ENCODE measurements at regions not wholly inside any gene's neighbourhood (a gene's known extent, or its start where the extent isn't known, plus 50 kb on each side); places are given as distances from the start of the nearest gene placed in this dataset.
"Not testable (repeated sequence)": the region's sequence is repeated elsewhere in the genome, so short reads cannot be mapped to it uniquely, and the experiment has no call there.

- no peak for FAIRE-seq
- no peak for DNase-seq (ENCODE audit: insufficient read length, low spot score)
Measured at GRCh38 chr1:70553567-70553956, 142.5 kb downstream of the CTH start.

DNA sequence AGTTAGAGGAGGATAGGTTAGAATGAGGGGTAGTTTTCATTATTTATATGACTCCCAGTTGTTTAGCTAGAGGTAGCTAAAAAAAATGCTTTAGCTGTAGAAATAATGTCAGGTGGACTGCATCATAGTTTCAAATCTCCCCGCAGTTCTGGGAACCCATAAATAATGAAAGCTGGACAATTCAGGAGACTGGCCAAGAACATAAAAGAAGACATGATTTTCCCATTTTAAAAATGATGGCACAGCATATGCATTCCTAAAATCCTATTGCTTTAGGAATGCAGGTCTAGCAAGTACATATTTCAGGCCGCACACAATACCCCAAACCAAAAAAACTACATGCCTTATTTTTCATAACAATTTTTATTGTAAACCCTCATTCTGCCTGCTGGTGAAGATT, 143.3 kb downstream of the CTH start:
- DNase-seq (ENCODE audit: insufficient read length, low spot score) (no peak), FAIRE-seq (no peak)

GRCh38 chr1:70556541-70556940, 145.5 kb downstream of the CTH start:
- DNase-seq (ENCODE audit: insufficient read length, low spot score) (no peak), FAIRE-seq (peak; percentile 56)

GRCh38 chr1:70567167-70567566, 156.1 kb downstream of the CTH start:
- DNase-seq (ENCODE audit: insufficient read length, low spot score): no peak
- FAIRE-seq: no peak

- FAIRE-seq (no peak), DNase-seq (ENCODE audit: insufficient read length, low spot score) (no peak)
Measured at GRCh38 chr1:70571191-70571590, 160.1 kb downstream of the CTH start.

GRCh38 chr1:70573317-70573843, 162.3 kb downstream of the CTH start:
- no peak for FAIRE-seq
- no peak for DNase-seq (ENCODE audit: insufficient read length, low spot score)

DNA sequence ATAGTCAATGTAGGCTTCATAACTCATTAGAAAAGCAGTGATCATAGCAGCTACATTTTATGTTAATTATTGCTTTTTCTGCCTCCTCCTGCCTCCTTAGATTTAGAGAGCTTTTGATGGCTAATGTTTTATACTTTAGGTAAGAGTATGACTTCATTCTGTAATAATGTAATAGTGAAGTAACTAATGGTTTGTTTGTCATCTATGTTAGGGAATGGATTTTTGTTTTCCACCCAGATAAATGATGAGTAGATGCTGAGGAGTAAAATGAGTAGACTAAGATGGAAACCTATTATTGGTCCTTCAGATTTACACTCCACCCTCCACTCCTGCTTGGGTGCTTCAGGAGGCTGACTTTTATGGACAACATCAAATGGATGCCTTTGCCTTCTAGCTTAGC, 170.6 kb downstream of the CTH start:
- no peak for FAIRE-seq
- DNase-seq (ENCODE audit: insufficient read length, low spot score): no peak

DNA sequence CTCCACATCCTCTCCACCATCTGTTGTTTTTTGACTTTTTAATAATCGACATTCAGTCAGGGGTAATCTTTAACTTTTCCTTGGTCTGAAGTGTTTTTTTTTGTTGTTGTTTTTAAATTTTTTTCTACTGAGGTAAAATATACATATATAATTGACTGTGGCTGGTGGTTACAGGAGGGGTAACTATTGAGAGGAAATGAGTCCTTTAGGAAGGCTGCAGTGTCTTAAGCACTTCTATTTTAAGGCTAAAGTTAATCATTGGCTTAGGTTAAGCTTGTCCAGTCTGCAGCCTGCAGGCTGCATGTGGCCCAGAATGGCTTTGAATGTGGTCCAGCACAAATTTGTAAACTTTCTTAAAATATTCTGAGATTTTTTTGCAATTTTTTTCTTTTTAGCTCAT, 172.5 kb downstream of the CTH start:
- DNase-seq (ENCODE audit: insufficient read length, low spot score) (peak; percentile 5), FAIRE-seq (no peak)

DNA sequence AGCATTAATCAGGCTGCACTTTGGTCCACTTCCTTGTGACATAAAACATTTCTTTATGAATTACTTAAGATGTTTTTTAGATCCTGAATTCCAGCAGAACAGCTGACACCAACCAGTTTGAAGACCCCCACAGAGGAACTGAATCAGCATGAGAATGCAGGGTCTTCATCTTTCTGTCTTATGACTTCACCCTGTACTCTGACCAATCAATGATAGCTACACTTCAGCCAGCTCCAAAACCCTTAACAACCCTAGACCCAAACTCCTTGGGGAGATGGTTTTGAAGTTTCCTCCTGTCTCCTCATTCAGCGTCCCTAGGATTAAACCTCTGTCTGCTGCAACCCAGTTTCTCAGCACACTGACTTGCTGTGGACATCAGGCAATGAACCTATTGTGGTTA, 175.0 kb downstream of the CTH start:
- FAIRE-seq (no peak), DNase-seq (ENCODE audit: insufficient read length, low spot score) (no peak)

DNA sequence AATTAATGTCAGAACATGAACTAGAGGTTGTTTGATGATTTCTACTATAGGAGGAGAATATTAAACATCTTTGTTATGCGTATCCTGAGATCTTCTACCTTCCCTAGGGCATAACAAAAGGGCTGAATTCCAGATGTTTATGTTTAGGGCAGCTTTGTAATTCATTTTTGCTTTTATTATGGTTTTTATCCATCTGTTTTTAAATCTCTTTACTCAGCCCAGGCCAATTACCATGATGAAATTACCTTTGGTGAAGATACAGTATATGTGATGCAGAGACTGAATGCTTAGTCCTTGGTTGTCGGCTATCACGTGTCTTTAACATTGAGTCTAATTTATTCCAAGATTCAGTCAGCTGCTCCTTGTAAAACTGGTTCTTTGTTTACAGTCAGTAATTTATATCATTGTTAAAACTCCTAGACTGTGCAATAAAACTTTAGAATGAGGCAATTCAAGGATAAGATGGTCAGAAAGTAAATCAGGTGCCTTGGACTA, 176.9 kb downstream of the CTH start:
- DNase-seq (ENCODE audit: insufficient read length, low spot score) (no peak), FAIRE-seq (no peak)

DNA sequence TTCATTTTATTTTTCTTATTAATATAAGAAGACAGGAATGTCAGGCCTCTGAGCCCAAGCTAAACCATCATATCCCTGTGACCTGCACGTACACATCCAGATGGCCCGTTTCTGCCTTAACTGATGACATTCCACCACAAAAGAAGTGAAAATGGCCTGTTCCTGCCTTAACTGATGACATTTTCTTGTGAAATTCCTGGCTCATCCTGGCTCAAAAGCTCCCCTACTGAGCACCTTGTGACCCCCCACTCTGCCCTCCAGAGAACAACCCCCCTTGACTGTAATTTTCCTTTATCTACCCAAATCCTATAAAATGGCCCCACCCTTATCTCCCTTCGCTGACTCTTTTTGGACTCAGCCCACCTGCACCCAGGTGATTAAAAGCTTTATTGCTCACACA, 182.5 kb downstream of the CTH start:
- not testable (repeated sequence) for DNase-seq (ENCODE audit: insufficient read length, low spot score); FAIRE-seq

DNA sequence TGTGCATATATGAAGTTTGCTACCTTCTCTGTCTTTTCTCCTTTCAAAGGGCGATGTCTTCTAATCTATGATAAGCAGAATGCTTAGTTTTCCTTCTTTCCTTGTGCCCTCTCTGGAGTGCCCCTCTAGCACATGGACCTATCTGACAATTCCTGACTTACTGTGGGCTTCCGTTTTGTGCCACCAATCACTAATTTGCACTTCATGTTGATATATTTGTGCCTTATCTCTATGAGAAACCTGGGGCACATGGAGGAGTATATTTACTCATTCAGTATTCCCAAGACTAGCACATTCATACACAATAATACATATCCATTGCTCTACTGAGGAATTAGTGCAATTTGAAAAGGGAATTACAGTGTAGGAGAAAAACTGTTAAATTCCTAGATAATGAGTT, 197.7 kb downstream of the CTH start:
- FAIRE-seq (no peak), DNase-seq (ENCODE audit: insufficient read length, low spot score) (no peak)

DNA sequence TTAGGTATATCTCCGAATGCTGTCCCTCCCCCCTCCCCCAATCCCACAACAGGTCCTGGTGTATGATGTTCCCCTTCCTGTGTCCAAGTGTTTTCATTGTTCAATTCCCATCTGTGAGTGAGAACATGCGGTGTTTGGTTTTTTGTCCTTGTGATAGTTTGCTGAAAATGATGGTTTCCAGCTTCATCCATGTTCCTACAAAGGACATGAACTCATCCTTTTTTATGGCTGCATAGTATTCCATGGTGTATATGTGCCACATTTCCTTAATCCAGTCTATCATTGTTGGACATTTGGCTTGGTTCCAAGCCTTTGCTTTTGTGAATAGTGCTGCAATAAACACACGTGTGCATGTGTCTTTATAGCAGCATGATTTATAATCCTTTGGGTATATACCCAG, 199.1 kb downstream of the CTH start:
- FAIRE-seq; DNase-seq (ENCODE audit: insufficient read length, low spot score): not testable (repeated sequence)

DNA sequence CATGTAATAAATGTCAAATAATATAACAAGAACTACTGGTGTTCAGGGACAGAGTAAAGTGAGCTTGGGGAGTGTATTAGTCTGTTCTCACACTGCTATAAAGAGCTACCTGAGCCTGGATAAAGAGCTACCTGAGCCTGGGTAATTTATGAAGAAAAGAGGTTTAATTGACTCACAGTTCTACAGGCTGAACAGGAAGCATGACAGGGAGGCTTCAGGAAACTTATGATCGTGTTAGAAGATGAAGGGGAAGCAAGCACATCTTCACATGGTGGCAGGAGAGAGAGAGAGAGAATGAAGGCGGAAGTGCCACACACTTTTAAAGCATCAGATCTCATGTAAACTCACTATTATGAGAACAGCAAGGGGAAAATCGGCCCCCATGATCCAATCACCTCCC, 205.9 kb downstream of the CTH start:
- FAIRE-seq: no peak

GRCh38 chr1:70617728-70618127, 206.7 kb downstream of the CTH start:
- FAIRE-seq (no peak), DNase-seq (ENCODE audit: insufficient read length, low spot score) (no peak)

More for the DNA sequence above, 205.9 kb downstream of the CTH start:
- no peak for DNase-seq (ENCODE audit: insufficient read length, low spot score)

DNA sequence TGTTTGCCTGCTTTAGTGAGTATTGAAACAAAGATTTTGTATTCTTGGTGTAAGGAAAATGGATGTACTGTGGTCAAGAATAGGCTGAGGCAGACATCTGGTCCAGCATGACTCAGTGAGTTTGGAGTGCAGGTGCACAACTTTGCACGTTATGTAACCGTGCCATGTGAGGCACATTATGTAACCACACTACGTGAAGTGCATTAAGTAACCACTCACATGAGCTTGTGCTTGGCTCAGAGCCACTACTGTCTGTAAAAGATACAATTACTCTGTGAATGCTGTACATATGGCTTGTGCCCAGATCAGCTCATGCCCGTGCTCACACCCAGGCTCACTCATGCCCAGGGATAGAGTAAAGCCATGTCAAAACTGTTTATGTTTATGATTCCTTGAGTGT, 216.8 kb downstream of the CTH start:
- FAIRE-seq (no peak), DNase-seq (ENCODE audit: insufficient read length, low spot score) (no peak)

GRCh38 chr1:70628973-70629372, 217.9 kb downstream of the CTH start:
- DNase-seq (ENCODE audit: insufficient read length, low spot score) (no peak), FAIRE-seq (no peak)

DNA sequence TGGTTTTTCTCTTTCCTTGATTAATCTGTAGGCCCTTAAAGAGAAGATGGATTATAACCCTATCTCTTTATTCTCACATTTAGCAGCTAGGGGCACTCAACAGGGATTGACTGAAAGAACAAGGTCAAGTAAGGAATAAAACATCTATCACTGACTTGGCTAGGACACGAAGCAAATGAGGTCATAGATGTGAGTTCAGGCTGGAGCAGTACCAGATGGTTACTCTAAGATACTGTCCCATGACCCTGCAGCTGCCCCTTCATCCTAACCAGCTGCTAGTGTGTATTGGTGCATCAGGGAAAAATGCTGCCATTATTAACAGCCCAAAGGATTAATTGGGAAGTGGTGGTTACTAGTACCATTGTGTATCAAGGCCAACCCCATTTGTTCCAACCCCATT, 221.9 kb downstream of the CTH start:
- no peak for FAIRE-seq

DNA sequence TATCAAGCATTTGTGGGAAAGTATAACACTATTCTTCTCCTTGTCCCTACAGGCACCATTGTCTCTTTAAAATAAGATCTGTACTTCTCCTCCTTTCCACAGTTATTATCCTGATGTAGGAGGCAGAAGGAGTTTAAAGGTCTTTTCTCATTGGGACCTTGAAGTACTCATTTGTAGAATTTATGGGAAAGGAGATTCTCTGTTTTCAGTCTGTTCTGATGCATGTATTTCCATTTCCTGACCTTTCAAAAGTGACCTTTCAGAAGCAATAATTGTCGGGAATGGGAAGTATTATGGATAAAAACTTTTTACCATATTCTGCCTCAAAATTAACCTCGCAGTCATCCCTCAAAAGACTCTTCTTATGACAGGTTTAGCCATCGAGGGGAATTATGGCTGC, 224.8 kb downstream of the CTH start:
- no peak for DNase-seq (ENCODE audit: insufficient read length, low spot score)
- no peak for FAIRE-seq

More for the DNA sequence above, 221.9 kb downstream of the CTH start:
- DNase-seq (ENCODE audit: insufficient read length, low spot score): no peak

DNA sequence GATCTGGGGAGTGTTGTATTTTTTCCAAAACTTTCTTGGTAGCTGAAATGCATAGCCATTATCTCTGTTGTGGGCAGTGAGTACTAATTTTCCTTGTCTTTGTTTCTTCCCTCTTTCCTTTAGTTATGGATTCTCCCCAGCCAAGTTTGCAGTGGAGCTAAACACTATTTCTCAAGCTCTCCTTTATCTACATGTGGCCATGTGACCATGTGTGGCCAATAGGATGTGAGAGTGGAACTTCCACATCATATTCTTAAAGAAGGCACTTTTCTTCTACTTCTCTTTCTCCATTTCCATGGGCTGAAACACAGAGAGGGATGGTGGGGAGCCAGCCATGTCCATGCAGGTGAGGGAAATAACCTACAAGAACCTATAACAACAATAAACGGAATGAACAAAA, 230.8 kb downstream of the CTH start:
- FAIRE-seq: no peak
- no peak for DNase-seq (ENCODE audit: insufficient read length, low spot score)

- DNase-seq (ENCODE audit: insufficient read length, low spot score) (no peak), FAIRE-seq (no peak)
Measured at GRCh38 chr1:70656361-70656760, 245.3 kb downstream of the CTH start.

DNA sequence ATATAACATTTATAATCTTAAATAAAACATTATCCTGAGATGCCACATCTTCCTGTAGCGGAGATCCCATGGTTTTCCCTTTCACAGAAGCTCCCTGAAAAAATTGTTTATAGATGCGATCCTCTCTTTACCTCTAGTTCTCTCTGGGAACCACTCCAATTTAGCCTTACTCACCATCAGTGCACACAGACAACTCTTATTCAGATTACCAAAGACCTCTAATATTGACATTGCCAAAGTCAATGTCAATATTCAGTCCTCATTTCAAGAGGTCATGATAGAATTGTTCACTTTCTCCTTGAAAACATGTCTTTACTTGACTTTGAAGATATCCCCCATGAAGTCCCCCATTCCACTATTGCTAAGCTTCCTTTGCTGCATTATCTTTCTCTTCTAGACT, 248.8 kb downstream of the CTH start:
- DNase-seq (ENCODE audit: insufficient read length, low spot score): no peak
- no peak for FAIRE-seq

DNA sequence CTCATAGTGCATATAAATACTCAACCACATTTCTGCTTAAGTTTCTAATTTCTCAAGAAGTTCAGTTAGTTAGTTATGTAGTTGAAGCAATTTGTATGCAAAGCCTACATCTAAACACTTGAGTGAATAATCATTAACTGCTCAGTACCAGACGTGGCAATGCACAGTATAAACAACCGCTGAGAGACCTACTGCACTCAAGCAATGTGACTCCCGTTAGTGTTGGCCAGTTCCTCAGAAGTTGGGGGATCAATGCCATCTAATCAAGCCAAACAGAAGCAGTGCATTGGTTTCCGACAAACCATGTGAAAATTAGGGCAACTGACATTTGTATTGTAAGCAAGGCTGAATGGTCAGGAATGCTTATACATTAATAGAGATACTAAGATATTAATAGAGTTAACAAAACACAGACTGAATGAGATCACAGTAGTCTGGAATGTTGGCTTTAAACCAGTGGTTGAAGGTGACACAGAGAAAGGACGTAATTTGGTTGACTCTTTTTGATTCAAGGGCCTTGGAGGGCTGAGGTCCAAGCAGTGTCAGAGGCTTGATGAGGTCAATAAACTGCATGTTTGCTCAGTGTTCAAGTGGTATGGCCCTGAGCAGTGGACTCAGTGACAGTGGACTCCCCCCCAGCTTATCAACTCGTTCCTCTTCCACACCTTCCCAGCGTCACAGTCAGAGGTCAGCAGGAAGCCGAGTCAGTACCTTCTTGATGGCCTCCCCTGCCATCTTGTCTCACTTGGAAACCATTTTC, 255.5 kb downstream of the CTH start:
- FAIRE-seq (no peak), DNase-seq (ENCODE audit: insufficient read length, low spot score) (no peak)
